Upper lobe of left lung (tissue), 6 donors: ENCODE measurements at regions not wholly inside any gene's neighbourhood (a gene's known extent, or its start where the extent isn't known, plus 50 kb on each side); places are given as distances from the start of the nearest gene placed in this dataset.
A peak's percentile ranks its signal among the peaks of the same experiment; 100 is the strongest.
"Not testable (repeated sequence)": the region's sequence is repeated elsewhere in the genome, so short reads cannot be mapped to it uniquely, and the experiment has no call there.

Experiments
- ATAC-seq, 2 donors: fragments of 200-7000 bp; cut with Tn5 transposase; one replicate each; pipeline ENCODE4 v1.9.1; 2022; ENCODE audit warnings: mild to moderate bottlenecking in 2 of 2, moderate library complexity in 2 of 2; ENCODE audit not compliant: low FRiP score in 2 of 2
- DNase-seq, 2 donors: peaks; one replicate each; pipeline ENCODE4 v3.0.0-alpha.2; 2019 to 2020
- H3K27ac ChIP-seq, 4 donors: fragments of 200-600 bp; sonication (generic); one replicate each; pipeline ENCODE4 v1.5.1; 2016 to 2019
- H3K27me3 ChIP-seq, 4 donors: fragments of 200-600 bp; sonication (generic); one replicate each; pipeline ENCODE4 v1.5.1; 2017 to 2019
- H3K36me3 ChIP-seq, 4 donors: fragments of 200-600 bp; sonication (generic); one replicate each; pipeline ENCODE4 v1.5.1; 2016 to 2019
- H3K4me1 ChIP-seq, 4 donors: fragments of 200-600 bp; sonication (generic); one replicate each; pipeline ENCODE4 v1.5.1; 2018 to 2019
- H3K4me3 ChIP-seq, 4 donors: fragments of 200-600 bp; sonication (generic); one replicate each; pipeline ENCODE4 v1.5.1; 2017 to 2019; ENCODE audit warnings: mild to moderate bottlenecking in 2 of 4, moderate library complexity in 1 of 4
- H3K9me3 ChIP-seq, 4 donors: fragments of 200-600 bp; sonication (generic); one replicate each; pipeline ENCODE4 v1.5.1; 2018 to 2019
- CTCF ChIP-seq, 6 experiments: fragments of 450-650 bp in 4 of 6; fragments of 200-600 bp in 2 of 6; sonication (generic) in 2 of 6; IDR thresholded peaks; one replicate each; pipeline ENCODE4 v1.5.1; 2016 to 2019; ENCODE audit warnings: antibody characterized with exemption in 6 of 6
- EP300 ChIP-seq, 4 donors: sonication (generic); formaldehyde crosslinking; IDR thresholded peaks; one replicate each; pipeline ENCODE4 v1.5.1; 2017; ENCODE audit warnings: antibody characterized with exemption in 4 of 4, control low read depth in 2 of 4
- POLR2A ChIP-seq, 4 donors: fragments of 450-650 bp; IDR thresholded peaks; one replicate each; pipeline ENCODE4 v1.5.1; 2016 to 2017; ENCODE audit warnings: antibody characterized with exemption in 4 of 4, mild to moderate bottlenecking in 2 of 4
- POLR2AphosphoS5 ChIP-seq, 2 donors: sonication (generic); formaldehyde crosslinking; IDR thresholded peaks; one replicate each; pipeline ENCODE4 v1.5.1; 2017; ENCODE audit warnings: antibody characterized with exemption in 2 of 2
- WGBS, 2 donors: methylation state at CpG; one replicate each; pipeline ENCODE4 v1.1.5; 2017 to 2018; 5-methylcytosine and 5-hydroxymethylcytosine counted together
- donor health status: DM: no; HTN: no; CAD: no; lungs with moderate emphysema.
- donor health status: DM: no; HTN: yes; CAD: no; lungs with severe emphysema.

- no peak for DNase-seq
- H3K4me1 ChIP-seq: no peaks in the 10 kb centered on the region
- no peak for ATAC-seq
- TF ChIP-seq CTCF (IDR thresholded peaks at IDR 0.05) (no peak), EP300 (IDR thresholded peaks at IDR 0.05) (no peak), POLR2AphosphoS5 (IDR thresholded peaks at IDR 0.05) (no peak)
- no peak overlapping the region for H3K27ac ChIP-seq
- WGBS, 2 donors: 87 to 92% methylated on average over 1 of the region's 1 CpG
- H3K9me3 ChIP-seq: no peaks in the 10 kb centered on the region
- H3K4me3 ChIP-seq: no peak overlapping the region
- no peaks in the 10 kb centered on the region for H3K36me3 ChIP-seq
- H3K27me3 ChIP-seq: no peaks in the 10 kb centered on the region
Measured at GRCh38 chr10:4426866-4427265, 399.1 kb upstream of the AKR1E2 start.

GRCh38 chr10:4409319-4409718 lies 416.7 kb upstream of the AKR1E2 start:
- Histone ChIP-seq H3K9me3 (no peaks in the 10 kb centered on the region), H3K27me3 (no peaks in the 10 kb centered on the region), H3K4me1 (no peaks in the 10 kb centered on the region), H3K4me3 (no peak overlapping the region), H3K27ac (no peak overlapping the region), H3K36me3 (no peaks in the 10 kb centered on the region)
- WGBS, 2 donors: 91 to 93% methylated on average over 2 of the region's 2 CpGs
- no peak for ATAC-seq
- TF ChIP-seq CTCF (IDR thresholded peaks at IDR 0.05) (no peak), POLR2AphosphoS5 (IDR thresholded peaks at IDR 0.05) (no peak), EP300 (IDR thresholded peaks at IDR 0.05) (no peak), POLR2A (IDR thresholded peaks at IDR 0.05) (no peak)
- no peak for DNase-seq

- ATAC-seq (peak in 1 of 2 donors; percentile 34), DNase-seq (no peak)
- Histone ChIP-seq H3K27me3 (no peaks in the 10 kb centered on the region), H3K9me3 (no peaks in the 10 kb centered on the region), H3K36me3 (no peaks in the 10 kb centered on the region), H3K4me1 (no peaks in the 10 kb centered on the region), H3K27ac (no peak overlapping the region), H3K4me3 (no peak overlapping the region)
- WGBS, 2 donors: 48 to 77% methylated on average over 1 of the region's 1 CpG
- no peak for TF ChIP-seq POLR2A (IDR thresholded peaks at IDR 0.05)
Measured at GRCh38 chr10:4407783-4408182, 418.2 kb upstream of the AKR1E2 start.

GRCh38 chr10:4405828-4406227 lies 420.2 kb upstream of the AKR1E2 start:
- no peak overlapping the region for H3K27ac ChIP-seq
- 97 to 98% methylated on average over 3 of the region's 3 CpGs for WGBS, 2 donors
- no peak for TF ChIP-seq POLR2AphosphoS5 (IDR thresholded peaks at IDR 0.05)
- no peak for TF ChIP-seq CTCF (IDR thresholded peaks at IDR 0.05)
- no peak for TF ChIP-seq POLR2A (IDR thresholded peaks at IDR 0.05)
- no peak for TF ChIP-seq EP300 (IDR thresholded peaks at IDR 0.05)
- no peaks in the 10 kb centered on the region for H3K9me3 ChIP-seq
- no peaks in the 10 kb centered on the region for H3K36me3 ChIP-seq
- H3K27me3 ChIP-seq: no peaks in the 10 kb centered on the region
- ATAC-seq (no peak), DNase-seq (no peak)
- H3K4me3 ChIP-seq: no peak overlapping the region
- H3K4me1 ChIP-seq: no peaks in the 10 kb centered on the region

- DNase-seq (no peak), ATAC-seq (no peak)
- Histone ChIP-seq H3K4me1 (no peaks in the 10 kb centered on the region), H3K4me3 (no peak overlapping the region), H3K27ac (no peak overlapping the region), H3K36me3 (no peaks in the 10 kb centered on the region), H3K9me3 (no peaks in the 10 kb centered on the region), H3K27me3 (no peaks in the 10 kb centered on the region)
- TF ChIP-seq CTCF (IDR thresholded peaks at IDR 0.05): no peak
- 95% methylated on average over 24 of the region's 24 CpGs for WGBS, 2 donors
Measured at GRCh38 chr10:4403638-4404252, 422.3 kb upstream of the AKR1E2 start.

- not testable (repeated sequence) for DNase-seq, H3K9me3 ChIP-seq, H3K4me3 ChIP-seq, H3K4me1 ChIP-seq, ATAC-seq, H3K36me3 ChIP-seq, H3K27me3 ChIP-seq, H3K27ac ChIP-seq
- WGBS, 2 donors: 94 to 95% methylated on average over 4 of the region's 4 CpGs
Measured at GRCh38 chr10:4401080-4401479, 424.9 kb upstream of the AKR1E2 start.
